ENCODE measurements at regions not wholly inside any gene's neighbourhood (a gene's known extent, or its start where the extent isn't known, plus 50 kb on each side); places are given as distances from the start of the nearest gene placed in this dataset.

DNA sequence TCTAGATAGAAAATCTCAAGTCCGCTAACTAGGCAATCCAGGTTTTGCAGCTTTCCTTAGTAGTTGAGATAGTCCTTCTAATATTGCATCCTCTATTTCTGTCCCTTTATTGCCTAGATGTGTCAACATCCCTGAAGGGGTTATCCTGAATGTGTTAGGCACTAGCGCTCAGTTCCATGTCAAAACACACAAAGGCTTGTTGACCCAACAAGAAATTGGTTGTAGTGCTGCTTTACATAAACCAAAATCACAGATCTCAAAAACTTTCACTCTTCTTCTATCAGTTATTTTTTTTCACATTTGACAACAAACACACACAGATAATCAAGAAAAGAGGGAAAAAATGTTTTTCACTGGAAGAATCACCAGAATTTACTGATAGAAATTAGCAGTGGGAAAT is 51.4 kb upstream of the SOX2 start:
- no peak for DNase-seq (ENCODE audit: low spot score)

- no peak for DNase-seq (ENCODE audit: low spot score)
Observed at GRCh38 chr3:181637456-181637855, 74.3 kb upstream of the SOX2 start.

- DNase-seq (ENCODE audit: low spot score) = no peak
Observed at GRCh38 chr3:181637056-181637455, 74.7 kb upstream of the SOX2 start.

GRCh38 chr3:181635141-181635540 is 76.6 kb upstream of the SOX2 start:
- DNase-seq (ENCODE audit: low spot score) = no peak

- no peak for DNase-seq (ENCODE audit: low spot score)
Observed at GRCh38 chr3:181633556-181633955, 78.2 kb upstream of the SOX2 start.

GRCh38 chr3:181631901-181632300 is 79.8 kb upstream of the SOX2 start:
- no peak for DNase-seq (ENCODE audit: low spot score)

GRCh38 chr3:181630853-181631252 is 80.9 kb upstream of the SOX2 start:
- DNase-seq (ENCODE audit: low spot score) = no peak

GRCh38 chr3:181629711-181630110 is 82.0 kb upstream of the SOX2 start:
- no peak for DNase-seq (ENCODE audit: low spot score)

DNA sequence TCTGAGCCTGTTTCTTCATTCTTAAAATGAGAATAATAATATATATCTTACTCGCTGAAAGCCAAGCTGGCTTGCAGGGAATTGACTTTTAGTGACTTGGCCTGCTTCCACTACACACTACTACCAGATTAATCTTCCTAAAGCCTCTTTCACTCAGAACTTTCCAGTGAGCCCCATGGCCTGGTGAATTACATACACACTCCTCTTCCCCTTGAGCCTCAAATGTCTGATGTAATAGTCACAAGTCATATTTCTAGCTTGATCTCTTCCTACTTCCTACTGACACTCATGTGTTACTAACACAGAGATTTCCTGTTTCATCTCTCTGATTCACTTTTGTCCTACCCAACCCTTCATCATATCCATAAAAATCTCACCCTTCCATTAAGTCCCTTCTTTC is 82.7 kb upstream of the SOX2 start:
- no peak for DNase-seq (ENCODE audit: low spot score)

- DNase-seq (ENCODE audit: low spot score) = no peak
Observed at GRCh38 chr3:181628384-181628783, 83.3 kb upstream of the SOX2 start.

DNA sequence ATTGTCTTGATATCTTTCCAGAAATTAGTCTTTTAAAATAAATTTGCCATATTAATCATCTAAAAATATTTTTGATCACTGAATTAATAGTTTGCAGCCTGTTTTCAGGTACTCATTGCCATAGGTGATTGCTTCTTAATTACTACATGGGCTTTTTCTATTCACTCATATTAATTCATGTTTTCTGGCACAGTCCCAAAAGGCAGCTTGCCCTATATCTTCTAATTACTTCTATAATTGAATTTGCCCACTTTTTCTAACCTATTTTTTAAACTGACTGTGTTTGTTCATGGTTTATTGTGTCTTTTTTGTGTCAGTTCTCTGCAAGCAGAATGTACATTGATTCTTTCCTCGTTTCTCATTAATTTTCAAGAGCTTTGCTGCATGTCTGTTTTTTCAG is 85.7 kb upstream of the SOX2 start:
- no peak for DNase-seq (ENCODE audit: low spot score)

DNA sequence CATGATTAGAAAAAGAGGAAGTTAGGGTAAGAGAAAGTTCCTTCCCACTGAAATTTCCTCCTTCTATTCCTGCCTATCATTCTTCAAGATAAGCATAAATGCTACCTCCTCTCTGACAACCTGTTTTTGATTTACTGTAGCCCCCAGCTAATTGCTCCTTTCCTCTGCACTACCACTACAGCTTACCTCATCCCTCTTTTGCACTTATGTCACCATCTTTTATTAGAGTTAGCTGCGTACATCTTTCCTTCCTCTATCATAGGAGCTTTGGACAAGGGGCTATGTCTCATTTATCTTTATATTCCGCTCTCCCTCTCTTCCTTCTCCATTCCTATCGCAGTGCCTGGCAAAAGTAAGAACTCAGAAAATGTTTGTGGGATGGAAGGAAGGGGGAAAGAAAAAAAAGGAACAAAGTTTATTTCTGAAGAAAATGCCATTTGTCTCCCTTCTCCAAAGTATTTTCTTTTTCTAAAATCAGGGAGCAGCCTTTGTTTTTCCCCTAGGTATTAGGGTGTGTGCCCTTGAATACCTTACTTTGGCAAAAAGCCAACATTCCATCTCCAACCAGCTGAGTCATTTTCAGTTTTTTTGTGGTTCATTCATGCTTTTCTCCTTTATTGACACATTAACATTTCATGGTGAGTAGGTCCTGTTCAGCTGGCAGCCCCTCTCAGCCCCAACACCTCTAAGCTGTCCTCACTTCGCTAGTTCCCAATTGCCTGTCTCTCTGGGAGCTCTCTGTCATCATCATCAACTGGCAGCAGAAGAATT is 87.6 kb upstream of the SOX2 start:
- peak; percentile 37 for DNase-seq (ENCODE audit: low spot score)

DNA sequence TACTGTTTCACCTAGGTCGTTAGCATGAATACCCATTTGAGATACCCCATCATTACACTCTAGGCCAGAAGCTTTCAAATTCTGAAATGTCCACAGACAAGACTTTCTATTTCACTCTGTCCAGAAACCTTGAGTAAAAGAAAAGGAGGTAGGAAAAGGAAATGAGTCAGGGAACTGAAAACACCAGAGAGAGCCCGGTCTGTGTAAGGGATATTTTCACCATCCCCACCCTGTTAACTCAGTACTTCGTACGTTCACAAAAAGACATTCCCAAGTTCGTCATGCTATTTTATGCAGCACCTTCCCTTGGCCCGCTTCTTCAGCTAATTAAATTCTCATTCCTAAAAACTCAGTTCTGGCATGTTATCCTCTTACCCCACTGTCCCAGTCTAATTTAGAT is 89.4 kb upstream of the SOX2 start:
- no peak for DNase-seq (ENCODE audit: low spot score)

DNA sequence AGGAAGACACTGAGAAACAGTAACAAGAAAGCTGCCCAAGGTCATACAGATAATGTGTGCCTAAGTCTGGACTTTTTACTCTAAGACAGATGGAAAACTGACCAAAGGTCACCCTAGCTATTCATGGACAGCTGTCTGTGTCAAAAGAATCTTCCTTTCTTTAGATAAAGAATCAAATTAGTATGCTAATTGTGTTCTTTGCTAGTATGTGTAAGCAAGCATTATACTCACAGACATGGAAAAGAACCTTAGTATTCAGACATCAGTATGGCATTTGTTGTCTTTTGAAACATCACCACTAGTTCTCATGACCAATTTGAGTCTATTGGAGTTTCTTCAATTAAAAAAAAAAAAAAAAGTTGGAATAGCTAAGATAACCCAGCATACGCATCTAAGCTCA is 91.8 kb upstream of the SOX2 start:
- DNase-seq (ENCODE audit: low spot score) = no peak

DNA sequence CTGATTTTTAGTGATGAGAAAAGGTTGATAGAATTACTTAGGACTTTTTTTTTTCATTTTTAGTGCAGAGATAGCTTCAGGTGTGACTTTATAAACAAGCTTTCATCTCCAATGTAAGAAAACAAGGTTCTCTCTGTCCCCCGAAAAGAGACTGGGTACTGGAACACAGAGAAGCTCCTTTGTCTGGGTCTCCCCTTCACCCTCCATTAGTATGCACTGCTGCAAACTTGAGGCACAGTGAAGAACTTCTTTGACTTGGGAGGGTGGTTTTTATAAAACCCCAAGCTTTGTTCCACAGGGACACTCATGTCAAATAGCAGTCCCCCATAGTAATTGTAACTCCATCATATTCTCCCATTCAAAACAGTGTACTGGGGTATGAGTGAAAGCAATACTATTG is 93.5 kb upstream of the SOX2 start:
- DNase-seq (ENCODE audit: low spot score) = no peak

DNA sequence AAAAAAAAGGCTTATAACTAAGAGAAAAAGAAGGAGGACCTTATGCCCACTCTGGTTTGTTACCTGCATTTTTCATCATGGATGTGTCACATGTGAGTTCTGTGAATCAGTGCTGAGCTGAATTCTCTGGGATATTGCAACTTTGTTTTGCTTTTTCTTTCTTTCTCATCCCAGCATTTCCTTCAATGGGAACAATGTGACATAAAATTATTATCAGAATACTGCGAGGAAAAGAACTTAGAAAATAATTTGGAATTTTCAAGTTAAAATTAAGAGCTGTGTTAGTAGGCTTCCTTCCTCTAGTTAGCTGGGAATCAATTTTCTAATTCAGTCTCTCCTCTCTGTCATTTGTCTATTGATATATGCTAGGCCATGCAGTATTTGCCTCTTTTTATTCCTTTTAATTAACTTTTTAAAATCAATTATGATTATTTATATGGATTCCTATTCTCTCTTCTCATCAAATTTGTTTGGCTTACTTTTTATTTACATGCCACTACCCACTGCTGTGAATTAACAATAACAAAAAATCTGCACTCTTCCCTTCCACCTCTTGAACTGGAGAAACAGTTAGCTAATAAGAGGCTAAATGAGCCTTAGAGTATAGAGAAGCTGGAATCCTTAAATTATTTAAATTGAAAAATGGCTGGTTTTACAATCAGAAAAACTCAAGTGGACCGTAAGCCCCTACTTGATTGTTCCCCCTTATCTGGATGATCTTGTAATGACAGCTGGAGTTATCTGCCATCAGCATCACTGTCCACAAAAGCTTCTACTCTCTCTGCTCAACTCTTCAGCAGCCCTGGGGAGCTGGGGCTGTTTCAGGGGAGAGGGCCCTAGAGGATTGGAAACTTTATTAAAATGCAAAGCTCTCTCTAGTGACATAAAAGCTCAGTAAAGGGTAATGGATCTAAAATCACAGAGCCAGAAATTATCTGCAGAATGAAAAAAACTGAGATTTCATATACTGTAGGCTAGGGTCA is 95.3 kb upstream of the SOX2 start:
- peak; percentile 59 for DNase-seq (ENCODE audit: low spot score)

GRCh38 chr3:181615666-181616065 is 96.1 kb upstream of the SOX2 start:
- DNase-seq (ENCODE audit: low spot score) = no peak

DNA sequence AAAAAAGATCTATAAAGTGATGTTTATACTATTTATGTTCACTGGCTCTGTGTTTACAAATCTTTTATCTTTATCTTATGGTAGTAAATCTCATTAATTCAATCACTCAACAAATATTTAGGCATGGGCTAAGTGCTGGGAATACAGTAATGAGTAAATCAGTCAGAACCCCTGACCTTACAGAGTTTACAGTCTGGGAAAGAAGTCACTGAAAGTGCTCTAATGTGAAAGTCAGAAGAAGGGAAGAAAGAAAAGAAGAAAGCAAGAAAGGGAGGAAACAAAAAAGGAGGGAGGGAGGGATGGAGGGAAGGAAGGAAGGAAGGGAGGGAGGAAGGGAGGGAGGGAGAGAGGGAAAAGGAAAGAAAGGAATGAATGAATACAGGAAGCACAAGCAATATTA is 96.8 kb upstream of the SOX2 start:
- no peak for DNase-seq (ENCODE audit: low spot score)

DNA sequence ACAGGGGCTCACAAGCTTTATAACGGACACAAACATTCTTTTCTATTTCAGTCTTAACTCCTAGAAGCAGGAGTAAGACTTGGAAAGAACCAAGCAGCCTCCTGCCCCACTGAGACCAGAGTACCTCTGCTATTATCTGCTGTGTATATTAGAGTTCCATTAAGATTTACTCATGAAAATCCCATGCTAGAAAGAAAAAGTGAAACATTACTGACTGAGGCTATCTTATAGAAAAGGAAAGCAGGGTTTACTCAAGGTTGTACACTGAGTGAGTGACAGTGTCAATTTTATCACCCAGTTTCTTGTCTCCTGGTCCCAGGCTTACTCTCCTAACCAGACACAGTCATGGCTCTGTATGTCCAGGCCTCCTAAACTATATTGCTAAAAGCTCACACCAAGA is 97.9 kb upstream of the SOX2 start:
- DNase-seq (ENCODE audit: low spot score) = peak; percentile 28

GRCh38 chr3:181613191-181613590 is 98.5 kb upstream of the SOX2 start:
- no peak for DNase-seq (ENCODE audit: low spot score)

GRCh38 chr3:181610973-181611265 is 100.8 kb upstream of the SOX2 start:
- no peak for DNase-seq (ENCODE audit: low spot score)

DNA sequence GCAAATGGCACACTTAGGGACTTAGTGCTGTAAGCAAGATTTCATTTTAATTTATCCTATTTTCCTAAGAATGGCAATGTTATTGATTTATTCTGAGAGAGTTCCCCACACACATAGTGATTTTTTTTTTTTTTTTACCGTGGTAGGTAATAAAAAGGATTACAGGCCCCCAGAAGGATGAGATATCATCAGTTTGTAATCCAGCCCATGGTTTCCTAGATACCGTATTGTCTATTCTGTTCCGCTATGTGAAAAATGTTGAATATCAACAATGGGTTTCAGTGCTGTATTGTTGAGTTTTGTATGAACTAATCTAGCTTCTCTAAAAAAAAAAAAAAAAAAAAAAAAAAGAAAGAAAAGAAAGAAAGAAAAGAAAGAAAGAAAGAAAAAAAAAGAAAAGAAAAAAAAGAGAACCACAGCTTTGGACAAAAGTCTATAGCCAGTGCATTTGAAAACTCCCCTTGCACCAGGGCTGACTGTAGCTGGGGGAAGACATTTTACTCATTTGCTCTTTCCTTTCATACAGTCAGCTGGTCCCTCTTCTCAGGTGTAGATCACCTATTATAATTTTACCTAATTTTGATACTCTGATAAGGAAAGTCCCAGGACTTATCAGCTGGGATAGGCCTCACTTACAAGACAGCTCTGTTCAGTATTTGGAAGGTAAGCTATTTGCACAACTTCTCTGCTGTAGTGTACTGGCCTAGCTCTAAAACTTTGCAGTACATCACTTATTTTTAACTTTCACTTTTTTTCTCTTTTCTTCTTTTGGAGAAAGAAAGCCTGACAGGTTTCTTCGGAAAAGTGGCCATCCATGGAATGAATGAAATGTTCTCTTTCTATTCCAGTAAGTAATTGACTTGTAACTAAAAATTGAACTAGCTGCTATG is 101.4 kb upstream of the SOX2 start:
- DNase-seq (ENCODE audit: low spot score) = no peak
